Cardiac muscle cell (in vitro differentiated cells and primary cell): ENCODE measurements at regions not wholly inside any gene's neighbourhood (a gene's known extent, or its start where the extent isn't known, plus 50 kb on each side); places are given as distances from the start of the nearest gene placed in this dataset.

Experiments used
- DNase-seq, 2 donors: peaks; one replicate each; pipeline versions ENCODE4 v3.0.0 to v3.0.0-alpha.2; 2010 to 2017; ENCODE audit warnings: low read depth in 1 of 2, low spot score in 1 of 2
- H3K27ac ChIP-seq: fragments of 200-600 bp; sonication (generic); 2 replicates; pipeline ENCODE4 v1.5.1; 2016
- H3K27me3 ChIP-seq: fragments of 200-600 bp; sonication (generic); 2 replicates; pipeline ENCODE4 v1.6.0; 2016; ENCODE audit warnings: control low read depth
- H3K36me3 ChIP-seq: fragments of 200-600 bp; sonication (generic); 2 replicates; pipeline ENCODE4 v1.5.1; 2016; ENCODE audit warnings: control low read depth
- H3K4me1 ChIP-seq: fragments of 200-600 bp; sonication (generic); 2 replicates; pipeline ENCODE4 v1.8.1; 2017; ENCODE audit warnings: low read depth, mild to moderate bottlenecking, mixed run types
- H3K4me3 ChIP-seq: fragments of 200-600 bp; sonication (generic); 2 replicates; pipeline ENCODE4 v1.5.1; 2016; ENCODE audit warnings: mild to moderate bottlenecking
- H3K9me3 ChIP-seq: fragments of 200-600 bp; sonication (generic); 2 replicates; pipeline ENCODE4 v1.5.1; 2017; ENCODE audit warnings: low read depth, mild to moderate bottlenecking, control low read depth
- TF ChIP-seq, protein P1 (sequence below): IDR thresholded peaks from 2 replicates; pipeline ENCODE4 v1.5.1; 2012; ENCODE audit warnings: low read depth, mild to moderate bottlenecking, low read length

- Histone ChIP-seq H3K27me3 (no peaks in the 10 kb centered on the region), H3K27ac (no peak overlapping the region), H3K4me3 (no peak overlapping the region), H3K9me3 (no peaks in the 10 kb centered on the region), H3K36me3 (no peaks in the 10 kb centered on the region), H3K4me1 (peaks cover 4% of the 10 kb centered on the region)
- DNase-seq: no peak
- TF ChIP-seq, protein P1, sequence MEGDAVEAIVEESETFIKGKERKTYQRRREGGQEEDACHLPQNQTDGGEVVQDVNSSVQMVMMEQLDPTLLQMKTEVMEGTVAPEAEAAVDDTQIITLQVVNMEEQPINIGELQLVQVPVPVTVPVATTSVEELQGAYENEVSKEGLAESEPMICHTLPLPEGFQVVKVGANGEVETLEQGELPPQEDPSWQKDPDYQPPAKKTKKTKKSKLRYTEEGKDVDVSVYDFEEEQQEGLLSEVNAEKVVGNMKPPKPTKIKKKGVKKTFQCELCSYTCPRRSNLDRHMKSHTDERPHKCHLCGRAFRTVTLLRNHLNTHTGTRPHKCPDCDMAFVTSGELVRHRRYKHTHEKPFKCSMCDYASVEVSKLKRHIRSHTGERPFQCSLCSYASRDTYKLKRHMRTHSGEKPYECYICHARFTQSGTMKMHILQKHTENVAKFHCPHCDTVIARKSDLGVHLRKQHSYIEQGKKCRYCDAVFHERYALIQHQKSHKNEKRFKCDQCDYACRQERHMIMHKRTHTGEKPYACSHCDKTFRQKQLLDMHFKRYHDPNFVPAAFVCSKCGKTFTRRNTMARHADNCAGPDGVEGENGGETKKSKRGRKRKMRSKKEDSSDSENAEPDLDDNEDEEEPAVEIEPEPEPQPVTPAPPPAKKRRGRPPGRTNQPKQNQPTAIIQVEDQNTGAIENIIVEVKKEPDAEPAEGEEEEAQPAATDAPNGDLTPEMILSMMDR: no peak
These were observed 466.9 kb upstream of the HNRNPA3 start for GRCh38 chr2:176745543-176746200.

- Histone ChIP-seq H3K27ac (no peak overlapping the region), H3K4me1 (peaks cover 11% of the 10 kb centered on the region)
- TF ChIP-seq, protein P1: no peak
These were observed 466.2 kb upstream of the HNRNPA3 start for GRCh38 chr2:176746411-176746810.

GRCh38 chr2:176747506-176747905, 465.1 kb upstream of the HNRNPA3 start:
- Histone ChIP-seq H3K36me3 (no peaks in the 10 kb centered on the region), H3K27ac (no peak overlapping the region), H3K4me1 (peaks cover 21% of the 10 kb centered on the region), H3K4me3 (no peak overlapping the region), H3K27me3 (no peaks in the 10 kb centered on the region), H3K9me3 (no peaks in the 10 kb centered on the region)
- TF ChIP-seq, protein P1: no peak
- DNase-seq: no peak

More at GRCh38 chr2:176746411-176746810, 466.2 kb upstream of the HNRNPA3 start:
- Histone ChIP-seq H3K4me3 (no peak overlapping the region), H3K9me3 (no peaks in the 10 kb centered on the region), H3K36me3 (no peaks in the 10 kb centered on the region), H3K27me3 (no peaks in the 10 kb centered on the region)
- DNase-seq: no peak

- Histone ChIP-seq H3K36me3 (no peaks in the 10 kb centered on the region), H3K9me3 (no peaks in the 10 kb centered on the region), H3K27ac (no peak overlapping the region), H3K4me1 (peaks cover 21% of the 10 kb centered on the region), H3K27me3 (no peaks in the 10 kb centered on the region), H3K4me3 (no peak overlapping the region)
- no peak for DNase-seq
- TF ChIP-seq, protein P1: no peak
These were observed 464.7 kb upstream of the HNRNPA3 start for GRCh38 chr2:176747928-176748327.

- no peak for DNase-seq
- no peaks in the 10 kb centered on the region for H3K36me3 ChIP-seq
- TF ChIP-seq, protein P1: no peak
- no peaks in the 10 kb centered on the region for H3K9me3 ChIP-seq
- H3K27ac ChIP-seq: no peak overlapping the region
- no peaks in the 10 kb centered on the region for H3K27me3 ChIP-seq
- H3K4me3 ChIP-seq: no peak overlapping the region
- peaks cover 21% of the 10 kb centered on the region for H3K4me1 ChIP-seq
These were observed 463.9 kb upstream of the HNRNPA3 start for GRCh38 chr2:176748662-176749061.
